Upper lobe of right lung (tissue), 1 donor: ENCODE measurements at regions not wholly inside any gene's neighbourhood (a gene's known extent, or its start where the extent isn't known, plus 50 kb on each side); places are given as distances from the start of the nearest gene placed in this dataset.
A peak's percentile ranks its signal among the peaks of the same experiment; 100 is the strongest.

ENCODE experiments used
- ATAC-seq: fragments of 200-7000 bp; cut with Tn5 transposase; one replicate; pipeline ENCODE4 v1.9.1; 2020; ENCODE audit warnings: mild to moderate bottlenecking, moderate library complexity
- DNase-seq: peaks from one replicate; pipeline ENCODE4 v3.0.0-alpha.2; 2020
- H3K27ac ChIP-seq: fragments of 200-600 bp; one replicate; pipeline ENCODE4 v1.8.0; 2022
- H3K27me3 ChIP-seq: fragments of 200-600 bp; one replicate; pipeline ENCODE4 v1.8.0; 2022; ENCODE audit warnings: mild to moderate bottlenecking
- H3K36me3 ChIP-seq: fragments of 200-600 bp; one replicate; pipeline ENCODE4 v1.8.0; 2022
- H3K4me1 ChIP-seq: fragments of 200-600 bp; one replicate; pipeline ENCODE4 v1.8.0; 2022
- H3K4me3 ChIP-seq: fragments of 200-600 bp; one replicate; pipeline ENCODE4 v1.8.0; 2022; ENCODE audit warnings: mild to moderate bottlenecking
- H3K9me3 ChIP-seq: fragments of 200-600 bp; one replicate; pipeline ENCODE4 v1.8.0; 2022
- intact Hi-C: fragments of 100-400 bp; cut with DNase I; formaldehyde crosslinking; loops from one replicate; pipeline ENCODE4 v1.11.0; 2022
- TF ChIP-seq, protein P1 (sequence below): fragments of 200-600 bp; IDR thresholded peaks from one replicate; pipeline ENCODE4 v1.8.0; 2022; ENCODE audit warnings: antibody characterized with exemption
- donor health status: DM: no; HTN: yes; CAD: no; lungs with severe emphysema.

DNA sequence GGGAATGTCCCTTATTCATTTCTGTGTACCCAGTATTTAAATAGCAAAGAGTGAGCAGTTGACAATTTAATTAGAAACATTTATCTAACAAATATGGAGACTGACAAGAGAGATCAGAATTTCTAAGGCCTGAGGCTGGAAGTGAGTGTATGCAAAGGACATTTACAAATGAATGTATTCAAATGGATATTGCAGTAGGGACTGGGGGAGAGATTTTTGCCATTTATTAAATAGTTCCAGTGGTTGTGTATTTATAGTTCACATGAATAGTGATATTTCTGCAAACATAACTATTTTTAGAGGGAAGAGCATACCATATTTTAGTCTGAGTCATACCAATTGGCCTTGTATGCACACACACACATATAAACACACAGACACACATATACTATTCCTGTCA is 592.4 kb downstream of the GLUD2 start:
- no peaks in the 10 kb centered on the region for H3K4me1 ChIP-seq
- H3K4me3 ChIP-seq: no peak overlapping the region
- no peaks in the 10 kb centered on the region for H3K27me3 ChIP-seq
- H3K27ac ChIP-seq: no peak overlapping the region
- ATAC-seq: no peak
- intact Hi-C loops: no loop called here
- TF ChIP-seq, protein P1, sequence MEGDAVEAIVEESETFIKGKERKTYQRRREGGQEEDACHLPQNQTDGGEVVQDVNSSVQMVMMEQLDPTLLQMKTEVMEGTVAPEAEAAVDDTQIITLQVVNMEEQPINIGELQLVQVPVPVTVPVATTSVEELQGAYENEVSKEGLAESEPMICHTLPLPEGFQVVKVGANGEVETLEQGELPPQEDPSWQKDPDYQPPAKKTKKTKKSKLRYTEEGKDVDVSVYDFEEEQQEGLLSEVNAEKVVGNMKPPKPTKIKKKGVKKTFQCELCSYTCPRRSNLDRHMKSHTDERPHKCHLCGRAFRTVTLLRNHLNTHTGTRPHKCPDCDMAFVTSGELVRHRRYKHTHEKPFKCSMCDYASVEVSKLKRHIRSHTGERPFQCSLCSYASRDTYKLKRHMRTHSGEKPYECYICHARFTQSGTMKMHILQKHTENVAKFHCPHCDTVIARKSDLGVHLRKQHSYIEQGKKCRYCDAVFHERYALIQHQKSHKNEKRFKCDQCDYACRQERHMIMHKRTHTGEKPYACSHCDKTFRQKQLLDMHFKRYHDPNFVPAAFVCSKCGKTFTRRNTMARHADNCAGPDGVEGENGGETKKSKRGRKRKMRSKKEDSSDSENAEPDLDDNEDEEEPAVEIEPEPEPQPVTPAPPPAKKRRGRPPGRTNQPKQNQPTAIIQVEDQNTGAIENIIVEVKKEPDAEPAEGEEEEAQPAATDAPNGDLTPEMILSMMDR: no peak
- no peaks in the 10 kb centered on the region for H3K9me3 ChIP-seq
- no peaks in the 10 kb centered on the region for H3K36me3 ChIP-seq
- no peak for DNase-seq

DNA sequence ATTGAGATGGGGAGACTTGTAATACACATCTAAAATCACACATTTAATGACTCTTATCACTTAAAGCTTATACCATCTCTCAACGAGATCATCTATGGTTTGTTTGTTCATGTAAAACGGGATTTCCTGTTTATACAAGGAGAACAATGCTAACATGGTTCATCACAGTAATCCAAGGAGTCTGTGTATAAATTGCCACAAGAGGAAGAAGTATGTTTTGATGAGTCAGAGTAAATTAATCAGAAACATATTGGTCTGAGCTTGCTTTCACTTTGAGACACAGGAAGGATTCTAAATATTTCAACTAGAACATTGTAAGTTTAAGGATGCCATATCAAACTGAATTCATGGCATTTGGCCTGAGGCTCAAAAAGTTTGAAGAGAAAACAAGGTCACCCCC is 594.1 kb downstream of the GLUD2 start:
- no peaks in the 10 kb centered on the region for H3K36me3 ChIP-seq
- ATAC-seq (no peak), DNase-seq (no peak)
- TF ChIP-seq, protein P1: no peak
- H3K4me3 ChIP-seq: no peak overlapping the region
- intact Hi-C loops: no loop called here
- H3K27me3 ChIP-seq: no peaks in the 10 kb centered on the region
- no peaks in the 10 kb centered on the region for H3K4me1 ChIP-seq
- no peaks in the 10 kb centered on the region for H3K9me3 ChIP-seq
- H3K27ac ChIP-seq: no peak overlapping the region

DNA sequence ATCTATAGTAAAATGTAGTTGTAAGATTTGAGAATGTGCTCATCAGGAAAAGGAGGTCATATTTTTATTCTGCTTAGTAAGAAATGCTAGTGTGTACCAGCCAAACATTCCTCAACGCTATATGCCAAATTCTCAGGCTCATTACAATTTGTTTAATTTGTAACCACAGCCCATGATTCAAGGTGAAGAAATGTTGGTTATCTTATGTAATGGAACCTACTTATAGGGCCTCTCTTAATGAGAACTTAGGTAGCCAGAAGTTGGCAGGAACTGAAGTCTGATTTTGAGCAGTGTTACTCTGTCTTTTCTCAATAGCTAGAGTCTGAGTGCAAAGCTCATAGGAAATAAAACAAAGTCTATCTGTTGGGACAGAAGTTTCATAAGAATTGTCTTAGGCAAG is 595.0 kb downstream of the GLUD2 start:
- TF ChIP-seq, protein P1: no peak
- no peaks in the 10 kb centered on the region for H3K9me3 ChIP-seq
- intact Hi-C loops: no loop called here
- no peak overlapping the region for H3K4me3 ChIP-seq
- DNase-seq (no peak), ATAC-seq (peak; percentile 41)
- no peaks in the 10 kb centered on the region for H3K36me3 ChIP-seq
- no peaks in the 10 kb centered on the region for H3K4me1 ChIP-seq
- H3K27ac ChIP-seq: no peak overlapping the region
- H3K27me3 ChIP-seq: no peaks in the 10 kb centered on the region

DNA sequence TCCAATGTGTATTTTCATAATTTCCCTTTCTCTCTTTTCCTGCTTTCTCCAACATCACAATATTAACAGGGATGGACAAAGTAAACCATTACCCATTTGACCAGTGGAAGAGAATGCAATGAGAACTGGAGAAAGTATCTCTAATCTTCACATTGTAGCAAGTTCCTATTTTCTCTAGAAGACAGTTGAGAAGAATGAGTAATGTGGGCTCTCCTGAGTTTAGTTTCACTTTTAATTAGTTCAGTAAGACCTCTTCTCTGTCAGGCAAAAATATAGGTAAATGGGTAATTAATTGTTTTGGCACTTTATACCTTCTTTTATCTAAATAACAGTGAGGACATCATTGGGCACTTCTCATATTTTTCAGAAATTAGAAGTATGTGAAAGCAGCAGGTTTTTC is 602.0 kb downstream of the GLUD2 start:
- TF ChIP-seq, protein P1: no peak
- Histone ChIP-seq H3K9me3 (no peaks in the 10 kb centered on the region), H3K4me3 (no peak overlapping the region), H3K36me3 (no peaks in the 10 kb centered on the region), H3K27ac (no peak overlapping the region), H3K4me1 (no peaks in the 10 kb centered on the region), H3K27me3 (no peaks in the 10 kb centered on the region)
- intact Hi-C loops: no loop called here
- DNase-seq: no peak
- ATAC-seq: no peak

DNA sequence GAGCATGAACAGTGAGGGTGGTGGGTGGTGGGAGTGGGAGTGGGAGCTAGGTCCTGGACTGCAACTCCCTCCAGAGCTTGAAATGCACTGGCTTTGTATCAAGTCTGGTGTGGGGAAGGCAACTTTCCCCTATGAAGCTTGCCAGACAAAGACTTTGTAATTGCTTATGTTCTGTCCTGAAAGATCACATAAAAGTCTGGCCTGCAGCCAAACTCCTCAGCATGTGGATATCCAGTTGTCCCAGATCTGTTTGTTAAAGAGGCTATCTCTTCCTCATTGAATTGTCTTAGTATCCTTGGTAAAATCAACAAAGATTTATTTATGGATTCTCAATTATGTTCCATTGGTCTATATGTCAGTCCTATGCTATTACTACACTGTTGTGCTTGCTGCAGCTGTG is 607.9 kb downstream of the GLUD2 start:
- no peaks in the 10 kb centered on the region for H3K27me3 ChIP-seq
- ATAC-seq: no peak
- H3K27ac ChIP-seq: no peak overlapping the region
- no peak overlapping the region for H3K4me3 ChIP-seq
- intact Hi-C loops: no loop called here
- no peaks in the 10 kb centered on the region for H3K4me1 ChIP-seq
- no peaks in the 10 kb centered on the region for H3K9me3 ChIP-seq
- no peaks in the 10 kb centered on the region for H3K36me3 ChIP-seq
- DNase-seq: no peak
- TF ChIP-seq, protein P1: no peak

DNA sequence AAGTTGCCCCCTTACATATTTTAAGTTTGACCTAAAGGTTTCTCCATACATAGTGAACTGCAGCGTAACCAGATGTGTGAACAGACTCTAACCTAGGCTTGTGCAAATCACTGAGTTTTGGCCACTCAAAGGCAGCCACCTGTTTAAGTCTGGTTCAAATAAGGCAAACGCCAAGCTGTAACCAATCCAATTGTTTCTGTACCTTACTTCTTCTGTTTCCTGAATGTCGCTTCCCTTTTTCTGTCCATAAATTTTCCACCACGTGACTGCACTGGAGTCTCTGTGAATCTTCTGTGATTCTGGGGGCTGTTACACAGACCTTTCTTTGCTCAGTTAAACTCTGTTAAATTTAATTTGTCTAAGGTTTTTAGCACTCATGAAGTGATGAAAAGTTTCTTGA is 618.8 kb downstream of the GLUD2 start:
- ATAC-seq: no peak
- intact Hi-C loops: no loop called here

More for the DNA sequence above, 618.8 kb downstream of the GLUD2 start:
- Histone ChIP-seq H3K4me1 (no peaks in the 10 kb centered on the region), H3K36me3 (no peaks in the 10 kb centered on the region), H3K4me3 (no peak overlapping the region), H3K9me3 (no peaks in the 10 kb centered on the region), H3K27me3 (no peaks in the 10 kb centered on the region), H3K27ac (no peak overlapping the region)
- TF ChIP-seq, protein P1: no peak
- DNase-seq: no peak
